ENCODE measurements at regions not wholly inside any gene's neighbourhood (a gene's known extent, or its start where the extent isn't known, plus 50 kb on each side); places are given as distances from the start of the nearest gene placed in this dataset.
"Not testable (repeated sequence)": the region's sequence is repeated elsewhere in the genome, so short reads cannot be mapped to it uniquely, and the experiment has no call there.

- no peak for DNase-seq (ENCODE audit: low read depth)
Observed at GRCh38 chr6:137399881-137400443, 94.2 kb downstream of the OLIG3 start.

DNA sequence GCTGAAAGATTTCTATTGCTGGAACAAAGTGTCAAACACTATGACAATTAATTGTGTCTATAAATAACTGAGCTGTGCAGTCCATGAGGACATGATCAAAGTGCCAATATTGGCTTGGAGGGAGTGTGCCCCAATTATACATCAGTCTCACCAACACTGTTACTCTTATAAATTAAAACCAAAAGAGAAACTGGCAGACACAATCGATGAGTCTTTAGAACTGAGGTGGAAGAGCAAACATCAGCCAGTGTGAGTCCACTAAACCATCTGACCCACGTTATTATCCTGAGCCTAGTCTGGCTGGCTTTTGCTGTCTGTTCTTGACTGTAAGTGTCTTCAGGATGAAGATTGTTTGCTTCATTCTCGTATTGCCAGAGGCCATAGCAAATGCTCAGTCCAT is 98.9 kb downstream of the OLIG3 start:
- no peak for DNase-seq (ENCODE audit: low read depth)

- DNase-seq (ENCODE audit: low read depth) = no peak
Observed at GRCh38 chr6:137391061-137391814, 103.0 kb downstream of the OLIG3 start.

GRCh38 chr6:137390334-137390733 is 103.9 kb downstream of the OLIG3 start:
- DNase-seq (ENCODE audit: low read depth) = no peak

DNA sequence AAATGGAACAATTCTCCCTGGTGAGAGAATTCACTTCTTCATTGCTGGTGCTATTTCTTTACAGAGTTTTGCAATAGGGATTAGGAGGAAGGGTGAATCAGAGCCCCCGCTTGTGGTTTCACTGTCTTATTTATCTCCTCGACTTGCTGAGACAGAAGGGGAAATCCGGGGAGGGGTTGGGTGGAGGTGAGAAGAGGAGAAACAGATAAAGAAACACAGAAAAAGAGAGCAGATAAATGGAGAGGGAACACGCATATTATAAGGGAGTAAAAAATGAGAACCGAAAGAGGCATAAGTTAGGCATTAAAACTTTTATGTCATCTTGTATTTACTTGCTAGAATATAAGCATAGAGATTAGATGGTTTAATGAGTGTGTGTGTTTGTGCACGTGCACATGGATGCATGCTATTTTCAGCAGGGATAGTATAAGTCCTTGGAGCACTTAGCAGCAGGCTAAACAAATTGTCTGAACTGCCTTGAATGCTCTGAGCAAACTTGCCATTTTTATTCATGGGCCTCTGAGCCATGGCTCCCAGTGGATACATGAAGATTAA is 105.0 kb downstream of the OLIG3 start:
- peak; percentile 13 for DNase-seq (ENCODE audit: low read depth)

- no peak for DNase-seq (ENCODE audit: low read depth)
Observed at GRCh38 chr6:137387096-137387764, 107.0 kb downstream of the OLIG3 start.

GRCh38 chr6:137383287-137383686 is 110.9 kb downstream of the OLIG3 start:
- not testable (repeated sequence) for DNase-seq (ENCODE audit: low read depth)

GRCh38 chr6:137378090-137378369 is 116.2 kb downstream of the OLIG3 start:
- DNase-seq (ENCODE audit: low read depth) = no peak

DNA sequence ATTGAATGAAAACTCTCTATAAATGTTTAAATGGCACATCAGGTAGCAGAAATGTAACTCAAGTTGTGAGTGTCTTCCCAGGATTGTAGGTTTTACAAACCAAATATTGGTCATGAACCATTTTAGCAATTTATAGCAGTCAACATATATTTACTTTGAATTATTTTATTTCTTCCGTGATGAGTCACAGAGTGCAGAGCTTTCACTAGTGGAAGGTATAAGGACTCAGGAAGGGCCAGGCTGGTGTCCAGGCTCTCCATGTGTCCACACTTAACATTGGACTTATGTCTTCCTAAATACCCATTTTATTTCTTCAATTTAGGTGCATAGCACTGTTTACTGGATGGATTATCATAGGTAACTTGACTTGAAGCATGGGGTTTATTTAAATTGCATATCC is 120.9 kb downstream of the OLIG3 start:
- DNase-seq (ENCODE audit: low read depth) = no peak

DNA sequence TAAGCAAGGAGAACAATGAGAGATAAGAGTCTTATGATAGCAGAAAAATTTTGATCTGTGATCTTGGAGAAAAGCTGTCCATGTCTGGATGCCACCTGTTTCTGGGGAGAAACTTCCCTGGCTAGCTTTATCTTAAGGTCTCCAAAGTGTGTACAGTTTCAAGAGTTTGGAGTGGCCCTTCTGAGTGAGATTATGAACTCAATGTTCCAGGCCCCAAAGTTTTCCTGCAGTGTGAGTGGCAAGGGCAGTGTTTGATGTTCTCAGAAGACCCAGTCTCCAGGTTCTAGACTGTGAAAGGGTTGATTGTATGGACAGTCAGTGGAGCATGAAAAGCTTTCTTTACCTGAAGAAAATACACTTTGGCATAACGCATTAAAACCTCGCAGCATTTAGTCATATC is 121.7 kb downstream of the OLIG3 start:
- no peak for DNase-seq (ENCODE audit: low read depth)

GRCh38 chr6:137371634-137372016 is 122.6 kb downstream of the OLIG3 start:
- DNase-seq (ENCODE audit: low read depth) = no peak

- no peak for DNase-seq (ENCODE audit: low read depth)
Observed at GRCh38 chr6:137370871-137371633, 123.1 kb downstream of the OLIG3 start.

GRCh38 chr6:137369136-137369535 is 125.1 kb downstream of the OLIG3 start:
- no peak for DNase-seq (ENCODE audit: low read depth)

DNA sequence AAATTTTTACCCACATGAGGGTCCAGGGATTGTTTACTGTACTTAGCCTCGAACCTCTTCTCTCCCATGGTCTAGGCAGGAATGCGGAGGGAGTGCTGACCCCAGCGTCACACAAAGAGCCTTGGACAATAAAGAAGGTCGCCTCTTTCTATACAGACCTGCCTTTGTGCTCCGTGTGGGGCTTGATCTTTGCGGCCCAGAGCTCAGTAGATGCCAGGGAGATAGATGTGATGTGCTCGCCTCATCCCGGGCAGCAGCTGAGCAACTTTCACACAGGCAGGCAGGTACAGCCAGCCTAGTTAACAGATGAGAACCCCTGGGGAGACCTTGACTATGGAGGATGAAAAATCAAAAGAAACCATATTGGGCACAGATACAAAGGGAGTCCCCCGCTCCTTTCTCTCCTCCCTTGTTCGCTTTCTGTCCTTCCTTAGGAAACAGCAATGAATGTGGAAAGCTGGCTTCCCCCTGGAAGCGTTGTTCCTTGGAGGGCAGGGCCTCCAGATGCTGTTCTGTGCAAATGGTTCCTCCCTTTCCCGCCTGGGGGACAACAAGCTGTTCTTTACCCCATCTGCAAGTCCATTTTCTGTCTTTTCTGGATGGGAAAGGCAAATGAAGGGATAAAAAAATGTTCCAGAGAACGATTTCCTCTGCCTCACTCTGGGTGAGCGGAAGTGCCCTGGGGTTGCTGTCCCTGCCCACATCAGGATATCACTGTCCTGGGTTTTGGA is 128.3 kb downstream of the OLIG3 start:
- no peak for DNase-seq (ENCODE audit: low read depth)

GRCh38 chr6:137363805-137364138 is 130.4 kb downstream of the OLIG3 start:
- DNase-seq (ENCODE audit: low read depth) = no peak

DNA sequence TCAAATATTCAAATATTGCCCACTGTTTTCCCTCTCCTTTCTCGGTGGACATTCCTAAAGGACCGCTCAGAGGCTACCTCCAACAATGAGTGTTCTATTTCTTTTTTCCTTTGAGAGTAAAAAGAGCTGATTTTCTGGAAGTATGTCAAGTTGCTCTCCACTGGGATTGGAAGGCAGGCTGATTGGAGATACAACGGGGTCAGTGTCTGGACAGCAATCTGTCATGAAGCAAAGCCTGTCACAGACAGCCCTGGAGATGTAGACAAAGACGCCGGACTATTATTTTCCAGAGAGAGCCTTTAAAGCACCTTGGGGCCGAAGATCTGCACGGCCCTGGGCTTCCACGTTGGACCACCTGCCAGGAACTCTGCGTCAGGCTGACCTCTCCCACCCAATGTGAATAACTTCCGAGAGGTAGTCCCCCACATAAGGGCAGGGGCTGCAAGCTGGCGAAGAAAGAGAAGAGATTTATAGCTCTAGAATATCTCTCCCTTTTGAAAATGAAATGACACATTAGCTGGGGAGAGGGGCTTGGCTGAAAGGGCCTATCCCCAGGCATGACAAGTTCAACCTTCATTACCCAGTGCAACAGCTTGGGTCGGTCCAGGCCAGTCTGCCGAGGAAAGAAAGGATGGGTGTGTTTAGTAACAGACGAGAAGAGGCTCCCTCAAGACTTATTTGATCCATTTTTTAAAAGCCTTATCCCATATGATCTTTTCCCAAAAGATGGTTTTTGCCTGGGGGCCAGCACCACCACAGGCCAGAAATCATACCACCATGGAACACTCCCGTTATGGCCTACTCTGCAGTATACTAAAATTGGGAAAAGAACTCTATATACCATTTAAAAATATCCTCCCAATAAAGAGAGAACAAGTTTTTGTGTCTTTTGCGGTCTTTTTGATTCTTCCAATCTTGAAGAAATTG is 131.1 kb downstream of the OLIG3 start:
- no peak for DNase-seq (ENCODE audit: low read depth)

GRCh38 chr6:137361701-137362100 is 132.5 kb downstream of the OLIG3 start:
- no peak for DNase-seq (ENCODE audit: low read depth)

GRCh38 chr6:137358273-137358672 is 135.9 kb downstream of the OLIG3 start:
- no peak for DNase-seq (ENCODE audit: low read depth)

- DNase-seq (ENCODE audit: low read depth) = no peak
Observed at GRCh38 chr6:137357948-137358266, 136.3 kb downstream of the OLIG3 start.

DNA sequence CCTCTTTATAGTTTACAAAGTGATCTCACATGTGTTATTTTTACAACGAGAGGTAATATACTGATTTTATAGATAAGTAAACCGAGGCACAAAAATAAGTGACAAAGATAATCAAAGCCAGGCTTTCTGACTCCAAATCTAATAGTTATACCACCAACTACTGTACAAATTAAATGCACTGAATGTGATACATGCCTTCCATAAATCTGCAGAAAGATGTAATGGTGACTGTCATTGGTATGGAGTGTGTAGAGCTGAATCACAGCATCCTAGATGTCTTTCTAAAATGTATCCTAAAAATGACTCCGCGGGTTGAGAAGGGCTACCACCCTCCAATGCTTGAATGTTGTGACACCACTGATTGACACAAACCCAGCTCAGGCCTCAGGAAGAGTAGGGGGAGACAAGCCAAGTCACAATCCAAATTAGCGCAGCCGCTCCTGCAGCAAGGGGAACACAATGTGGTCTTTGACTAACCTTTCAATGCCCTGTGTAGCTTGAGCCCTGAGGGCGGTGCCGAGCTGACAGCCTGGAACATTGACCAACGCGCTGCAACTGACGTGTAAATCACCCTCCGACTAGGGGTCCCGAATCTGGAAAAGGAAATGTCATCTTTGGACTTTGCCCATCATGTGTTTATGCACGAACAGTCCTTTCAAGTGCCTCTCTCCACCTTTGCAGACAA is 136.8 kb downstream of the OLIG3 start:
- no peak for DNase-seq (ENCODE audit: low read depth)
